ENCODE measurements at regions not wholly inside any gene's neighbourhood (a gene's known extent, or its start where the extent isn't known, plus 50 kb on each side); places are given as distances from the start of the nearest gene placed in this dataset.

GRCh38 chr18:71827301-71827700 is 716.8 kb downstream of the CBLN2 start:
- H3K27me3 Mint-ChIP-seq (ENCODE audit: low read depth), result no peaks in the 10 kb centered on the region
- DNase-seq (no peak), ATAC-seq (no peak)
- no peak overlapping the region for H3K4me3 Mint-ChIP-seq
- H3K4me1 Mint-ChIP-seq (ENCODE audit: low read depth), result no peaks in the 10 kb centered on the region
- peaks cover 11% of the 10 kb centered on the region for H3K9me3 Mint-ChIP-seq
- H3K36me3 Mint-ChIP-seq (ENCODE audit: insufficient read depth), result no peaks in the 10 kb centered on the region

GRCh38 chr18:71815305-71815704 is 728.8 kb downstream of the CBLN2 start:
- H3K4me1 Mint-ChIP-seq (ENCODE audit: low read depth), result no peaks in the 10 kb centered on the region
- H3K27me3 Mint-ChIP-seq (ENCODE audit: low read depth), result no peaks in the 10 kb centered on the region
- DNase-seq, result no peak
- no peaks in the 10 kb centered on the region for H3K36me3 Mint-ChIP-seq (ENCODE audit: insufficient read depth)
- no peak for ATAC-seq
- H3K9me3 Mint-ChIP-seq, result peaks cover 6% of the 10 kb centered on the region
- H3K4me3 Mint-ChIP-seq, result no peak overlapping the region

- ATAC-seq (no peak), DNase-seq (no peak)
- no peaks in the 10 kb centered on the region for H3K4me1 Mint-ChIP-seq (ENCODE audit: low read depth)
- H3K9me3 Mint-ChIP-seq, result peaks cover 7% of the 10 kb centered on the region
- no peaks in the 10 kb centered on the region for H3K36me3 Mint-ChIP-seq (ENCODE audit: insufficient read depth)
- H3K27me3 Mint-ChIP-seq (ENCODE audit: low read depth), result no peaks in the 10 kb centered on the region
- H3K4me3 Mint-ChIP-seq, result no peak overlapping the region
Measured at GRCh38 chr18:71809711-71810110, 734.4 kb downstream of the CBLN2 start.

- Mint-ChIP-seq H3K27me3 (ENCODE audit: low read depth) (no peaks in the 10 kb centered on the region), H3K9me3 (peaks cover 11% of the 10 kb centered on the region), H3K36me3 (ENCODE audit: insufficient read depth) (no peaks in the 10 kb centered on the region), H3K4me1 (ENCODE audit: low read depth) (no peaks in the 10 kb centered on the region), H3K4me3 (no peak overlapping the region)
- ATAC-seq (no peak), DNase-seq (no peak)
Measured at GRCh38 chr18:71808616-71809015, 735.5 kb downstream of the CBLN2 start.

- H3K4me3 Mint-ChIP-seq, result no peak overlapping the region
- DNase-seq (no peak), ATAC-seq (no peak)
- H3K4me1 Mint-ChIP-seq (ENCODE audit: low read depth), result no peaks in the 10 kb centered on the region
- no peaks in the 10 kb centered on the region for H3K27me3 Mint-ChIP-seq (ENCODE audit: low read depth)
- H3K9me3 Mint-ChIP-seq, result peaks cover 8% of the 10 kb centered on the region
- H3K36me3 Mint-ChIP-seq (ENCODE audit: insufficient read depth), result no peaks in the 10 kb centered on the region
Measured at GRCh38 chr18:71807586-71807985, 736.6 kb downstream of the CBLN2 start.

GRCh38 chr18:71798986-71799673 is 745.0 kb downstream of the CBLN2 start:
- Mint-ChIP-seq H3K36me3 (ENCODE audit: insufficient read depth) (no peaks in the 10 kb centered on the region), H3K27me3 (ENCODE audit: low read depth) (no peaks in the 10 kb centered on the region), H3K4me1 (ENCODE audit: low read depth) (no peaks in the 10 kb centered on the region), H3K9me3 (peaks cover 4% of the 10 kb centered on the region), H3K4me3 (no peak overlapping the region)
- ATAC-seq (no peak), DNase-seq (no peak)

- ATAC-seq (no peak), DNase-seq (no peak)
- no peaks in the 10 kb centered on the region for H3K9me3 Mint-ChIP-seq
- no peak overlapping the region for H3K4me3 Mint-ChIP-seq
- H3K36me3 Mint-ChIP-seq (ENCODE audit: insufficient read depth), result no peaks in the 10 kb centered on the region
- no peaks in the 10 kb centered on the region for H3K27me3 Mint-ChIP-seq (ENCODE audit: low read depth)
- no peaks in the 10 kb centered on the region for H3K4me1 Mint-ChIP-seq (ENCODE audit: low read depth)
Measured at GRCh38 chr18:71797554-71797953, 746.6 kb downstream of the CBLN2 start.

- Mint-ChIP-seq H3K27me3 (ENCODE audit: low read depth) (no peaks in the 10 kb centered on the region), H3K4me3 (no peak overlapping the region), H3K9me3 (no peaks in the 10 kb centered on the region), H3K36me3 (ENCODE audit: insufficient read depth) (no peaks in the 10 kb centered on the region), H3K4me1 (ENCODE audit: low read depth) (no peaks in the 10 kb centered on the region)
- ATAC-seq (no peak), DNase-seq (no peak)
Measured at GRCh38 chr18:71784777-71785176, 759.4 kb downstream of the CBLN2 start.

GRCh38 chr18:71760541-71760940 is 783.6 kb downstream of the CBLN2 start:
- H3K4me1 Mint-ChIP-seq (ENCODE audit: low read depth), result no peaks in the 10 kb centered on the region

GRCh38 chr18:71754246-71754645 is 789.9 kb downstream of the CBLN2 start:
- H3K4me3 Mint-ChIP-seq, result no peak overlapping the region
- no peaks in the 10 kb centered on the region for H3K36me3 Mint-ChIP-seq (ENCODE audit: insufficient read depth)
- H3K27me3 Mint-ChIP-seq (ENCODE audit: low read depth), result no peaks in the 10 kb centered on the region
- no peaks in the 10 kb centered on the region for H3K4me1 Mint-ChIP-seq (ENCODE audit: low read depth)
- no peak for DNase-seq
- H3K9me3 Mint-ChIP-seq, result peaks cover 8% of the 10 kb centered on the region
- ATAC-seq, result no peak

More at GRCh38 chr18:71760541-71760940, 783.6 kb downstream of the CBLN2 start:
- no peak overlapping the region for H3K4me3 Mint-ChIP-seq
- H3K27me3 Mint-ChIP-seq (ENCODE audit: low read depth), result no peaks in the 10 kb centered on the region
- peaks cover 13% of the 10 kb centered on the region for H3K9me3 Mint-ChIP-seq
- ATAC-seq (no peak), DNase-seq (no peak)
- no peaks in the 10 kb centered on the region for H3K36me3 Mint-ChIP-seq (ENCODE audit: insufficient read depth)

GRCh38 chr18:71743634-71744033 is 800.5 kb downstream of the CBLN2 start:
- ATAC-seq (no peak), DNase-seq (no peak)
- H3K4me3 Mint-ChIP-seq, result no peak overlapping the region
- H3K27me3 Mint-ChIP-seq (ENCODE audit: low read depth), result no peaks in the 10 kb centered on the region
- no peaks in the 10 kb centered on the region for H3K36me3 Mint-ChIP-seq (ENCODE audit: insufficient read depth)
- H3K4me1 Mint-ChIP-seq (ENCODE audit: low read depth), result no peaks in the 10 kb centered on the region
- peaks cover 19% of the 10 kb centered on the region for H3K9me3 Mint-ChIP-seq

GRCh38 chr18:71729611-71730010 is 814.5 kb downstream of the CBLN2 start:
- H3K9me3 Mint-ChIP-seq, result peaks cover 7% of the 10 kb centered on the region
- no peaks in the 10 kb centered on the region for H3K36me3 Mint-ChIP-seq (ENCODE audit: insufficient read depth)
- H3K27me3 Mint-ChIP-seq (ENCODE audit: low read depth), result no peaks in the 10 kb centered on the region
- no peak overlapping the region for H3K4me3 Mint-ChIP-seq
- DNase-seq, result no peak
- H3K4me1 Mint-ChIP-seq (ENCODE audit: low read depth), result no peaks in the 10 kb centered on the region
- no peak for ATAC-seq

- H3K4me1 Mint-ChIP-seq (ENCODE audit: low read depth), result no peaks in the 10 kb centered on the region
- H3K27me3 Mint-ChIP-seq (ENCODE audit: low read depth), result no peaks in the 10 kb centered on the region
- H3K9me3 Mint-ChIP-seq, result peaks cover 7% of the 10 kb centered on the region
- no peak overlapping the region for H3K4me3 Mint-ChIP-seq
- no peaks in the 10 kb centered on the region for H3K36me3 Mint-ChIP-seq (ENCODE audit: insufficient read depth)
- DNase-seq, result no peak
- peak in 1 of 2 donors; percentile 34 for ATAC-seq
Measured at GRCh38 chr18:71727909-71728308, 816.2 kb downstream of the CBLN2 start.

GRCh38 chr18:71725256-71725655 is 818.9 kb downstream of the CBLN2 start:
- DNase-seq (no peak), ATAC-seq (no peak)
- Mint-ChIP-seq H3K4me1 (ENCODE audit: low read depth) (no peaks in the 10 kb centered on the region), H3K4me3 (no peak overlapping the region), H3K9me3 (peaks cover 7% of the 10 kb centered on the region), H3K36me3 (ENCODE audit: insufficient read depth) (no peaks in the 10 kb centered on the region), H3K27me3 (ENCODE audit: low read depth) (no peaks in the 10 kb centered on the region)

- Mint-ChIP-seq H3K27me3 (ENCODE audit: low read depth) (no peaks in the 10 kb centered on the region), H3K36me3 (ENCODE audit: insufficient read depth) (no peaks in the 10 kb centered on the region), H3K9me3 (peaks cover 3% of the 10 kb centered on the region), H3K4me3 (no peak overlapping the region), H3K4me1 (ENCODE audit: low read depth) (no peaks in the 10 kb centered on the region)
- no peak for ATAC-seq
- no peak for DNase-seq
Measured at GRCh38 chr18:71707985-71708500, 836.1 kb downstream of the CBLN2 start.
